NT2/D1 (cell line): ENCODE measurements at regions not wholly inside any gene's neighbourhood (a gene's known extent, or its start where the extent isn't known, plus 50 kb on each side); places are given as distances from the start of the nearest gene placed in this dataset.

Source experiments
- DNase-seq: peaks from one replicate; pipeline ENCODE4 v3.0.0-alpha.2; 2011; ENCODE audit warnings: low read depth, low spot score
- H3K27me3 ChIP-seq: 2 replicates; pipeline ENCODE4 v1.6.0; 2011; ENCODE audit warnings: mild to moderate bottlenecking; ENCODE audit not compliant: insufficient read length, insufficient read depth
- H3K36me3 ChIP-seq: 2 replicates; pipeline ENCODE4 v1.6.1; 2011; ENCODE audit warnings: mild to moderate bottlenecking, low read length, mixed read lengths; ENCODE audit not compliant: insufficient read depth, insufficient read length
- H3K4me1 ChIP-seq: 2 replicates; pipeline ENCODE4 v1.5.1; 2011; ENCODE audit not compliant: insufficient read depth, insufficient read length
- H3K4me3 ChIP-seq: 2 replicates; pipeline ENCODE4 v1.5.1; 2011; ENCODE audit warnings: low read depth; ENCODE audit not compliant: insufficient read length
- H3K9ac ChIP-seq: 2 replicates; pipeline ENCODE4 v1.6.0; 2011; ENCODE audit warnings: low read depth; ENCODE audit not compliant: insufficient read length
- H3K9me3 ChIP-seq: 2 replicates; pipeline ENCODE4 v1.5.1; 2011; ENCODE audit warnings: mild to moderate bottlenecking, low read length; ENCODE audit not compliant: insufficient read depth
- SUZ12 ChIP-seq: IDR thresholded peaks from 2 replicates; pipeline ENCODE4 v1.6.1; 2011; ENCODE audit not compliant: insufficient read length, insufficient read depth; ENCODE audit errors: extremely low read depth
- YY1 ChIP-seq: IDR thresholded peaks from 2 replicates; pipeline ENCODE4 v1.6.1; 2011; ENCODE audit not compliant: insufficient read length, insufficient read depth
- ZNF274 ChIP-seq: IDR thresholded peaks from 2 replicates; pipeline ENCODE4 v1.6.1; 2011; ENCODE audit warnings: mild to moderate bottlenecking, low read depth, low read length

- no peak for DNase-seq
- Histone ChIP-seq H3K9ac (no peak overlapping the region), H3K4me3 (no peak overlapping the region), H3K4me1 (no peaks in the 10 kb centered on the region), H3K9me3 (no peaks in the 10 kb centered on the region), H3K27me3 (no peaks in the 10 kb centered on the region), H3K36me3 (no peaks in the 10 kb centered on the region)
- TF ChIP-seq YY1 (no peak), SUZ12 (no peak), ZNF274 (no peak)
These were observed 605.7 kb upstream of the PABPC4L start for GRCh38 chr4:134807231-134807745.

- DNase-seq: no peak
- Histone ChIP-seq H3K4me3 (no peak overlapping the region), H3K4me1 (no peaks in the 10 kb centered on the region), H3K36me3 (no peaks in the 10 kb centered on the region), H3K9me3 (no peaks in the 10 kb centered on the region), H3K27me3 (no peaks in the 10 kb centered on the region), H3K9ac (no peak overlapping the region)
- no peak for TF ChIP-seq SUZ12
- TF ChIP-seq YY1: no peak
- TF ChIP-seq ZNF274: no peak
These were observed 597.0 kb upstream of the PABPC4L start for GRCh38 chr4:134798573-134798972.

- no peaks in the 10 kb centered on the region for H3K36me3 ChIP-seq
- no peak for DNase-seq
- TF ChIP-seq SUZ12: no peak
- no peak for TF ChIP-seq YY1
- TF ChIP-seq ZNF274: no peak
- H3K4me1 ChIP-seq: no peaks in the 10 kb centered on the region
- H3K4me3 ChIP-seq: no peak overlapping the region
- H3K9me3 ChIP-seq: no peaks in the 10 kb centered on the region
- no peak overlapping the region for H3K9ac ChIP-seq
- H3K27me3 ChIP-seq: no peaks in the 10 kb centered on the region
These were observed 585.7 kb upstream of the PABPC4L start for GRCh38 chr4:134787315-134787714.

- H3K9ac ChIP-seq: no peak overlapping the region
- no peaks in the 10 kb centered on the region for H3K27me3 ChIP-seq
- TF ChIP-seq SUZ12 (no peak), YY1 (no peak)
- no peak overlapping the region for H3K4me3 ChIP-seq
- DNase-seq: no peak
- no peaks in the 10 kb centered on the region for H3K36me3 ChIP-seq
- no peaks in the 10 kb centered on the region for H3K4me1 ChIP-seq
- H3K9me3 ChIP-seq: no peaks in the 10 kb centered on the region
These were observed 578.7 kb upstream of the PABPC4L start for GRCh38 chr4:134780244-134780643.

- Histone ChIP-seq H3K9me3 (peaks cover 8% of the 10 kb centered on the region; the same call in 1 of the 2 replicates), H3K4me1 (no peaks in the 10 kb centered on the region), H3K9ac (no peak overlapping the region), H3K4me3 (no peak overlapping the region), H3K27me3 (no peaks in the 10 kb centered on the region), H3K36me3 (no peaks in the 10 kb centered on the region)
- DNase-seq: peak; percentile 5
- TF ChIP-seq YY1 (no peak), SUZ12 (no peak), ZNF274 (no peak)
These were observed 576.0 kb upstream of the PABPC4L start for GRCh38 chr4:134777606-134778005.

GRCh38 chr4:134773497-134774000 is 572.0 kb upstream of the PABPC4L start:
- Histone ChIP-seq H3K9me3 (peaks cover 8% of the 10 kb centered on the region; the same call in 1 of the 2 replicates), H3K27me3 (no peaks in the 10 kb centered on the region), H3K4me3 (no peak overlapping the region), H3K36me3 (no peaks in the 10 kb centered on the region), H3K4me1 (no peaks in the 10 kb centered on the region), H3K9ac (no peak overlapping the region)
- DNase-seq: no peak
- no peak for TF ChIP-seq YY1
- TF ChIP-seq ZNF274: no peak
- TF ChIP-seq SUZ12: no peak

GRCh38 chr4:134762053-134762452 is 560.5 kb upstream of the PABPC4L start:
- no peak overlapping the region for H3K4me3 ChIP-seq
- no peak for DNase-seq
- no peak overlapping the region for H3K9ac ChIP-seq
- H3K27me3 ChIP-seq: no peaks in the 10 kb centered on the region
- TF ChIP-seq YY1 (no peak), SUZ12 (no peak), ZNF274 (no peak)
- no peaks in the 10 kb centered on the region for H3K9me3 ChIP-seq
- no peaks in the 10 kb centered on the region for H3K4me1 ChIP-seq
- H3K36me3 ChIP-seq: no peaks in the 10 kb centered on the region
